H1 (cell line): ENCODE measurements at regions not wholly inside any gene's neighbourhood (a gene's known extent, or its start where the extent isn't known, plus 50 kb on each side); places are given as distances from the start of the nearest gene placed in this dataset.

Source experiments
- MAFK ChIP-seq: IDR thresholded peaks from 2 replicates; pipeline ENCODE4 v1.6.1; 2012; ENCODE audit warnings: low read depth, mild to moderate bottlenecking, improper control_type of control experiment, low read length
- SIRT6 ChIP-seq: IDR thresholded peaks from one replicate; pipeline ENCODE4 v1.7.1; 2012; ENCODE audit warnings: low read length, inconsistent platforms

DNA sequence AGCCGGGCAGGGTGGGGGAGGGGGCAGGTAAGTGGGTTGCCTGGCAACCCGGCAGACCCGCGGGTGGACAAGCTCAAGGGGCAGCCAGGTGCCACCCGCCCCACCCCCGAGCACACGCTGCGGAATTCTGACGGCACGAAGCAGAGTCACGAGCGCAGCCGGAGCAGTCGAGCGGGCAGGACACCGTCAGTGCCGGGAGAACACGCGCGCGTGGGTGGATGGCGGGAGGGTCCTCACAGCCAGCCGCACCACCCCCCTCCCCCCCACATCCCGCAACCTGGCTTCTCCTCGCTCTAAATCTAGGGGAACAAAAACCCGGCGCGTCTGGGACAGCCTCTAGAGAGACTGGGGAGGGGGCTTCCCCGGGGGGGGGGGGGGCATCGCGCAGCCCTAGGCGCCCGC lies 133.1 kb upstream of the HSD17B12 start (continued):
- TF ChIP-seq MAFK (no peak), SIRT6 (no peak)
